NCI-H1417 (cell line): ENCODE measurements at regions not wholly inside any gene's neighbourhood (a gene's known extent, or its start where the extent isn't known, plus 50 kb on each side); places are given as distances from the start of the nearest gene placed in this dataset.
"Not testable (repeated sequence)": the region's sequence is repeated elsewhere in the genome, so short reads cannot be mapped to it uniquely, and the experiment has no call there.

Experiments used
- DNase-seq, 3 experiments: peaks; one replicate each; lab custom pipeline; 2025; lab: John Stamatoyannopoulos, UW

GRCh38 chr10:21405981-21406380 lies 119.5 kb downstream of the SKIDA1 start:
- no peak for DNase-seq

- DNase-seq = no peak
These were observed 122.0 kb downstream of the SKIDA1 start for GRCh38 chr10:21403256-21404015.

- DNase-seq = no peak
These were observed 122.8 kb downstream of the SKIDA1 start for GRCh38 chr10:21402606-21403083.

- no peak for DNase-seq
These were observed 124.3 kb downstream of the SKIDA1 start for GRCh38 chr10:21401196-21401595.

GRCh38 chr10:21399392-21400035 lies 126.0 kb downstream of the SKIDA1 start:
- DNase-seq = peak in 2 of 3 experiments; percentile 51 to 70

GRCh38 chr10:21398563-21399231 lies 126.8 kb downstream of the SKIDA1 start:
- peak in 2 of 3 experiments; percentile 10 to 37 for DNase-seq

GRCh38 chr10:21396889-21397288 lies 128.6 kb downstream of the SKIDA1 start:
- DNase-seq = no peak

- no peak for DNase-seq
These were observed 131.6 kb downstream of the SKIDA1 start for GRCh38 chr10:21393931-21394330.

GRCh38 chr10:21388589-21388988 lies 136.9 kb downstream of the SKIDA1 start:
- no peak for DNase-seq

- no peak for DNase-seq
These were observed 137.6 kb downstream of the SKIDA1 start for GRCh38 chr10:21387868-21388267.

GRCh38 chr10:21385996-21386585 lies 139.4 kb downstream of the SKIDA1 start:
- no peak for DNase-seq

- DNase-seq = no peak
These were observed 139.9 kb downstream of the SKIDA1 start for GRCh38 chr10:21385536-21385935.

- no peak for DNase-seq
These were observed 146.3 kb downstream of the SKIDA1 start for GRCh38 chr10:21379143-21379542.

- DNase-seq = not testable (repeated sequence)
These were observed 150.2 kb downstream of the SKIDA1 start for GRCh38 chr10:21375274-21375673.

- not testable (repeated sequence) for DNase-seq
These were observed 151.6 kb downstream of the SKIDA1 start for GRCh38 chr10:21373881-21374280.

GRCh38 chr10:21372651-21373410 lies 152.7 kb downstream of the SKIDA1 start:
- peak in 2 of 3 experiments; percentile 19 to 31 for DNase-seq

- DNase-seq = no peak
These were observed 155.8 kb downstream of the SKIDA1 start for GRCh38 chr10:21369697-21370096.

- no peak for DNase-seq
These were observed 156.6 kb downstream of the SKIDA1 start for GRCh38 chr10:21368728-21369425.

GRCh38 chr10:21368022-21368582 lies 157.4 kb downstream of the SKIDA1 start:
- DNase-seq = no peak

- DNase-seq = not testable (repeated sequence)
These were observed 159.4 kb downstream of the SKIDA1 start for GRCh38 chr10:21366108-21366507.
